ENCODE measurements at regions not wholly inside any gene's neighbourhood (a gene's known extent, or its start where the extent isn't known, plus 50 kb on each side); places are given as distances from the start of the nearest gene placed in this dataset.

DNA sequence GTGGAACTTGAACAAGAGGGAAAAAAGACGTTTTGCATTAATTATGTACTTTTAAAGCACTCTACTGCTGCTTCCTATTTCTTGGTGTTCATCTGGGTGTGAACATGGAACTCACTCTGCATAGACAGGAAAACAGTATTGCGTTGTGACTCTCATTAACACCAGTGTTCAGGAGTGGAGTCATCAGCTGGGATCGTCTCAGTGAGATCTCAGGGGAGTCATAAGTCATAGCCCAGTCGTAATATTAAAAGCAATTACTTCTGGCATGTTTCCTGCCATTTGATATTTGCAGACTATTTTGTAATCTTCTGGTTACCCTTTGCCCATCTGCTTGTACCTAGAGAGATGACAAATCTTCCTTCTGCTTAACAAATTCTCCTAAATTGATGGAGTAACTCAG, 462.0 kb upstream of the ATP11B start:
- TF ChIP-seq POLR2A (IDR thresholded peaks at IDR 0.05; ENCODE audit: low read depth, low read length) (no peak), POLR2AphosphoS5 (IDR thresholded peaks at IDR 0.05; ENCODE audit: insufficient read depth, low read depth, low read length) (no peak), FOS (IDR thresholded peaks at IDR 0.05; ENCODE audit: borderline replicate concordance, insufficient read depth, low read length) (no peak)
- TF ChIP-seq, protein P1, sequence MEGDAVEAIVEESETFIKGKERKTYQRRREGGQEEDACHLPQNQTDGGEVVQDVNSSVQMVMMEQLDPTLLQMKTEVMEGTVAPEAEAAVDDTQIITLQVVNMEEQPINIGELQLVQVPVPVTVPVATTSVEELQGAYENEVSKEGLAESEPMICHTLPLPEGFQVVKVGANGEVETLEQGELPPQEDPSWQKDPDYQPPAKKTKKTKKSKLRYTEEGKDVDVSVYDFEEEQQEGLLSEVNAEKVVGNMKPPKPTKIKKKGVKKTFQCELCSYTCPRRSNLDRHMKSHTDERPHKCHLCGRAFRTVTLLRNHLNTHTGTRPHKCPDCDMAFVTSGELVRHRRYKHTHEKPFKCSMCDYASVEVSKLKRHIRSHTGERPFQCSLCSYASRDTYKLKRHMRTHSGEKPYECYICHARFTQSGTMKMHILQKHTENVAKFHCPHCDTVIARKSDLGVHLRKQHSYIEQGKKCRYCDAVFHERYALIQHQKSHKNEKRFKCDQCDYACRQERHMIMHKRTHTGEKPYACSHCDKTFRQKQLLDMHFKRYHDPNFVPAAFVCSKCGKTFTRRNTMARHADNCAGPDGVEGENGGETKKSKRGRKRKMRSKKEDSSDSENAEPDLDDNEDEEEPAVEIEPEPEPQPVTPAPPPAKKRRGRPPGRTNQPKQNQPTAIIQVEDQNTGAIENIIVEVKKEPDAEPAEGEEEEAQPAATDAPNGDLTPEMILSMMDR (IDR thresholded peaks at IDR 0.05; ENCODE audit: extremely low read depth in 1 of 2, insufficient read depth in 1 of 2, low read depth in 1 of 2, low read length in 2 of 2): no peak
